GM12801 (cell line): ENCODE measurements at regions not wholly inside any gene's neighbourhood (a gene's known extent, or its start where the extent isn't known, plus 50 kb on each side); places are given as distances from the start of the nearest gene placed in this dataset.

ENCODE experiments used
- CTCF ChIP-seq: IDR thresholded peaks from one replicate; pipeline ENCODE4 v1.5.1; 2011; ENCODE audit warnings: control low read depth; ENCODE audit not compliant: insufficient read length; ENCODE audit errors: extremely low read depth

DNA sequence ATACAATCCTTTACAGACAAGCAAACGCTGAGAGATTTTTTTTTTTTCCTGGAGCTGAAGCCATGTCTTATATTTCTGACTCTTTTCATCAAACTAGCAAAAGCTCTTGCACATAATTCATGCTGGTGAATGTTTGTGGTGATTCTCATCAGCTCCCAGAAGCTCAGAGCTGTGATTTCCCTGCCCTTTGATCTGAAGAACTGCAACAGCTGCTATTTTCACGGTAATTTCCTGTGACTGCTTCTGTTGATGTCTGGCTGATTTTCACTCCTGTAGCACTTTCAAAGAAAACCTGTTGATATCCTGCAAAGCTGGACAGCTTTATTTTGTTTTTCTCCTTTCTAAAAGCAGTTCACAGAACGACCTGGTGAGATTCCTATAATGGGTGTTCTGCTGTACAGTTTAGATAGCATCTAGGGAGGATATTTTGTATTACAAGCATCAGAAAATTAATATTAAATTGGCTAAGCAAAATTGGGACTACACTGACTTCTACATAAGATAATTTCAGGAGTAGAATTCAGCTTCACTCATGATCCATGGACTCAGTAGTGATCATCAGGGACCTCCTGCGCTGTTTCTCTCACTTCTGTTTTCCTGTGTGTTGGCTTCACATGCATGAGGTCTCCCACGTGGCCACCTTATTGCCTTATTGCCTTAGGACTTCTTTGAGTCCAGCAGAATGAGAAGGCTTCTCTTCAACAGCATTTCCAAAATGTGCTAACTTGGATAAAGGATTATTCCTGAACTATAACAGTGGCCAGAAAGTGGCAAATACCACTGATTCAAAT, 1111.6 kb upstream of the SORCS1 start:
- no peak for TF ChIP-seq CTCF

DNA sequence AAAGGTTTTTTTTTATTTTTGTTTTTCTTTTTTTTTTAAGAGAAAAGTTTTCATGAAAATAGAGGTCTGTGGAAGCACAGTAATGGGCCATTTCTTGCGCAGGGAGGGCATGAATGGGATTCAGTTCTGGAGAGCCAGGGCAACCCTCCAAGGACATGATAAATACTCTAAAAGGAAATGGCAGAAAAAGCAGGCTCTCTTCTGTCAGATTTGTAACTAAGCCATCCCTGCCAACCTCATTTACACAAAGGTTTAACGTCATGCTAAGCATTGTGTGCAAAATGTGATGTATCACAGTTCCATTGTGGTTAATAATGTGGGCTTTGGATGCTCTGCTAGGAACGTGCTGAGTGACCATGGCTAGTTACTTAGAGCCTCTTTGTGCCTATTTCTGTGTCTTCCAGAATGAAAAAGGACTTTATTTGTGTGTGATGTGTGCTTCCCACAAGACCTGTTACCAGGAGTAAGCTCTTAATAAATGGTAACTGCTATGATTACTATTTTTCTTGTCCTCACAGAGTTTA, 1095.9 kb upstream of the SORCS1 start:
- TF ChIP-seq CTCF = no peak

DNA sequence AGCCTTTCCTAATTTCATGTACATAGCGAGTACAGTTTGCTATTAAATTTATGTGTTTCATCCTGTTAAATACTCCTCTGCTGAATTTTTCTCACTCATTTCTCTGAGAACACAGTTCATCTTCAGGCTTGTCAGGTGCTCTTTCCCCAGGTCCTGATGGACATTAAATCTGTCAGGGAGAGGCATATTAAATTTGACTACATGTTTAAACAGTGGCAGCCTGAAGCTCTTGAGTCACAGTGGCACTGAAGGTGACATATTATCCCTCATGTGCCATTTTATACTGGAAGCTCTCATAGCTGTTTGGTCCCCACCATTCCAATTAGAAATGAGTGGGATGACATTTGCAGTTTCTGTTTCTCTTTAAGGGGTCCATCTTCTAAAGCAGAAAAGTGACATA, 1089.6 kb upstream of the SORCS1 start:
- TF ChIP-seq CTCF = no peak

DNA sequence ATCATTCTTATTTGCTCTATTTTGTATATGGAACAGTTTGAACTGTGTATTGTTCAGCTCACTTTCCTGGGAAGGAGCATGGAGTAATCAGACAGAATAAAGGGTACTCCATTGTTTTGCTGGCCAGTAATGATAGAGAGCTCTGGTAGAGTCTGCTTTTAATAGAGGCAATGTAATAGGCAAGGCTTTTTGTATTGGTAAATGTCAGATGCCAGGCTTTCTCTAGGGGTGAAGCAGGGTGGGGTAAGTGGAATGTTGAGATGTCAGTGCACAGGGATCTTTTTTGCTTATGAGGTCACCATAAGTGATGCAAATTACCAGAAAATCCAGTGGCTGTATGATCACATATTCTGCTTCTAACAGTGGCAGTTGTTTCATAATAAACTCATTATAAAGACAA, 1088.3 kb upstream of the SORCS1 start:
- TF ChIP-seq CTCF = no peak

DNA sequence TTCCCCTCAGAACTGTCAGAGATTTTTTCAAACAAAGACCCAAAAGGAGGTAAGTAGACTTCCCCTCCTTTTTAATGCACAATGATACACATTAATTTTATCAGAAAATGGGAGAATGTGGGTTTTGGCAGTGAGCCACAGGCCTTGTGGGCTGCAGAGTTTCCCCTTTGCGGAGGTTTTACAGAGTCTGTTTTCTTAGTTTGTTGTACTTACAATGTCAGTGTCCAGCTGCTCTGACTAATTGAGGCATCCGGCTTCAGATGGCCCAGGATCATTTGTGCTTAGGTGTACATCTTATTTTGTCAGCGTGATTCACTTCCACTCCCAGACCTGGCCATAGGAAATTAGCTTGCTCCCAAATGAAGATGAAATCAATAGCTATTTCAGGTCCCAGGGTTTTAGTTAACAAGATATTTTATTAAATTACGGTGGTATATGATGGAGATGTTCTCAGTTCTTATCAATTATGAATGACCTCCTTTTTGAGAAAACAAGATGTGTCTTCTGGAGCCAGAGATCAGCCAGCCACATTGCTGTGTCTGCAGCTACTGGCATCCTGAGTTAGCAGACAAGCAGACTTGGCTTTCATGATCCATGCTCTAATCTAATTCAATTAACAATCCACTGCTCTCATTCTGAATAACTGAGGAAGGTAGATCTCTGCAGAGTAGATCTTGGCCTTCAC, 1086.6 kb upstream of the SORCS1 start:
- no peak for TF ChIP-seq CTCF

- no peak for TF ChIP-seq CTCF
Measured at GRCh38 chr10:108249940-108250339, 1085.4 kb upstream of the SORCS1 start.

DNA sequence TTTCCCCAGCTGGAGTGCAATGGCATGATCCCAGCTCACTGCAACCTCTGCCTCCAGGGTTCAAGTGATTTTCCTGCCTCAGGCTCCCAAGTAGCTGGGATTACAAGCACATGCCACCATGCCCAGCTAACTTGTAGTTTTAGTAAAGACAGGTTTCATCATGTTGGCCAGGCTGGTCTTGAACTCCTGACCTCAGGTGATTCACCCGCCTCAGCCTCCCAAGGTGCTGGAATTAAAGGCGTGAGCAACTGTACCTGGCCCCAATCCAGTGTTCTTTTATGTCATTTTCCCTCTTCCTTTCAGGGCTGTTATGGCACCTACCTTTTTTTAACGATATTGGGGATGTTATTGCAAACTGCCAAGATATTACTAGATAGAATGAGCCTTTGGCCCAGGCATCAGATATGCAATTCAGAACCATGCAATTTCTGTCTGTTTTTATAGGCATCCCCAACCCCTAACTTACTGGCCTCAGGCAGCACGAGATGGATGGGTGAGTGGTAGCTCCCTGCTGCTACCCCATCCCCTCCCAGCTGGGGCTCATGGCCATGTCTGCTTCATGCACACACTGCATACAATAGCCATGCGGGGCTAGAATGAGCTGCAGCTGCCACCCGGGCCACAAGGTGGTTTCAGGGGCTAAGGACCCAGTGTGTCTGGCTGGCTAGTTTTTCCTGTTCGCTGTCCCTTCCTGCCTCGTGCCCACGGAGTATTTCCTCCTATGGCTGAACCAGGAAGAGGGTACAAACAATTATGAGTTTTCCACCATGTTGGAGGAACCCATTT, 1080.1 kb upstream of the SORCS1 start:
- no peak for TF ChIP-seq CTCF
